ENCODE measurements at regions not wholly inside any gene's neighbourhood (a gene's known extent, or its start where the extent isn't known, plus 50 kb on each side); places are given as distances from the start of the nearest gene placed in this dataset.

- DNase-seq = no peak
These were observed 63.6 kb downstream of the PCDH7 start for GRCh38 chr4:30783751-30784150.

GRCh38 chr4:30789219-30789671 lies 69.1 kb downstream of the PCDH7 start:
- no peak for DNase-seq

GRCh38 chr4:30790123-30790522 lies 70.0 kb downstream of the PCDH7 start:
- DNase-seq = no peak

GRCh38 chr4:30790998-30791397 lies 70.8 kb downstream of the PCDH7 start:
- no peak for DNase-seq

GRCh38 chr4:30792601-30793000 lies 72.4 kb downstream of the PCDH7 start:
- DNase-seq = no peak

- no peak for DNase-seq
These were observed 81.7 kb downstream of the PCDH7 start for GRCh38 chr4:30801876-30802275.

GRCh38 chr4:30802622-30803323 lies 82.6 kb downstream of the PCDH7 start:
- no peak for DNase-seq

GRCh38 chr4:30808276-30808675 lies 88.1 kb downstream of the PCDH7 start:
- DNase-seq = no peak

- no peak for DNase-seq
These were observed 91.1 kb downstream of the PCDH7 start for GRCh38 chr4:30811296-30811695.

- no peak for DNase-seq
These were observed 95.5 kb downstream of the PCDH7 start for GRCh38 chr4:30815685-30816084.

GRCh38 chr4:30817447-30817846 lies 97.3 kb downstream of the PCDH7 start:
- DNase-seq = no peak

- no peak for DNase-seq
These were observed 98.4 kb downstream of the PCDH7 start for GRCh38 chr4:30818541-30818940.

- no peak for DNase-seq
These were observed 101.1 kb downstream of the PCDH7 start for GRCh38 chr4:30821275-30821674.

- no peak for DNase-seq
These were observed 101.9 kb downstream of the PCDH7 start for GRCh38 chr4:30821859-30822612.

GRCh38 chr4:30822911-30823551 lies 102.9 kb downstream of the PCDH7 start:
- DNase-seq = no peak

- DNase-seq = no peak
These were observed 105.0 kb downstream of the PCDH7 start for GRCh38 chr4:30825008-30825770.

- DNase-seq = no peak
These were observed 108.2 kb downstream of the PCDH7 start for GRCh38 chr4:30828264-30828926.

- DNase-seq = no peak
These were observed 112.5 kb downstream of the PCDH7 start for GRCh38 chr4:30832639-30833038.

- no peak for DNase-seq
These were observed 113.0 kb downstream of the PCDH7 start for GRCh38 chr4:30833206-30833605.

GRCh38 chr4:30835044-30835443 lies 114.9 kb downstream of the PCDH7 start:
- DNase-seq = no peak

GRCh38 chr4:30836231-30836630 lies 116.1 kb downstream of the PCDH7 start:
- no peak for DNase-seq

GRCh38 chr4:30837131-30837539 lies 117.0 kb downstream of the PCDH7 start:
- no peak for DNase-seq

GRCh38 chr4:30837861-30838260 lies 117.7 kb downstream of the PCDH7 start:
- no peak for DNase-seq
